GM12864 (cell line): ENCODE measurements at regions not wholly inside any gene's neighbourhood (a gene's known extent, or its start where the extent isn't known, plus 50 kb on each side); places are given as distances from the start of the nearest gene placed in this dataset.

ENCODE experiments used
- DNase-seq: peaks from one replicate; pipeline ENCODE4 v3.0.0-alpha.2; 2011; ENCODE audit warnings: low read depth
- H3K4me3 ChIP-seq: 2 replicates; pipeline ENCODE4 v1.5.1; 2011; ENCODE audit warnings: mild to moderate bottlenecking, low read depth, low read length, control low read depth
- CTCF ChIP-seq: IDR thresholded peaks from 2 replicates; pipeline ENCODE4 v1.5.1; 2011; ENCODE audit warnings: low read depth, mild to moderate bottlenecking, moderate library complexity, low read length, control low read depth, inconsistent platforms; ENCODE audit errors: missing control alignments

DNA sequence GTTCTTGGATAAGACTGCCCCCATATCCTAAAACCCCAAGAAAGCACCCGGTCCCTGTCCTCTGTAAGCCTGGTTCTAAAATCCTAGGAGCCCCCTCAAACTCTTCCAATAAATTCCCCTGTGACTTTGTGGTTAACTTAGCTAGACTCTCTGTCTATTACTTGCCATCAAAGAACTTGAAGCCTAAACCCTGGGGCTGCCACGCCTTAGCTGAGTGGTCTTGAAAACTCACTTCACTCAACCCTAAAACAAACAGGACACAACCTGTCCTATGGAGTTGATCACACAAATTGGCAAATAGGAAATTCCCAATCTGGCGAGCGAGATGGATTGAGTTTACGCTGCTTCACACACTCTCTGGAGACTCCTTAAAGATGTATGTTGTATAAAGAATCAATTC, 191.4 kb upstream of the SVIL start:
- DNase-seq, result no peak
- TF ChIP-seq CTCF, result no peak
- no peak overlapping the region for H3K4me3 ChIP-seq

DNA sequence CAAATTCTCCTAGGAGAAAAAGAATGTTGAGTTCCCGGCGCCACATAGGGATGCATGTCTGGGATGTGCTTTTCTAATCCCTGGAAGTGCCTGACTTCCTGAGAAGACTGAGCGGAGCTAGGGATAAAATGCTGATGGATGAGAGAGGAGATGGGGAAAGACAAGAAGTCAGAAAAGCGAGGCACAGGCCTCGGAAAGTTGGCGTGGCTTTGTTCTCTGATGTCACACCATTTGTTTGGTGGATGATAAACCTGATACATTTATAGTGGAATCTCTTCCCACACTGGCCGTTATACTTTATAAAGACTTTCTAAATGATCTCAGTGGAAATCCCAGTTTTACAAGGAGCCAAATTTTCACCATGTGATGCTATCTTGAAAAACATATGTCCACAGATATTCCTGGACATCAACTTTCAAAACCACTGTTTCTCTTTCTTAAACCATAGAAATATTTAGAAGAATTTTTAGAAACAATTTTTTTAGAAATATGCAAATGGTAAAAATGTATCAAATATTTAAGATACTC, 188.8 kb upstream of the SVIL start:
- H3K4me3 ChIP-seq, result no peak overlapping the region
- TF ChIP-seq CTCF, result no peak
- no peak for DNase-seq

- no peak for TF ChIP-seq CTCF
- no peak for DNase-seq
- no peak overlapping the region for H3K4me3 ChIP-seq
Observed at GRCh38 chr10:29820890-29821461, 186.2 kb upstream of the SVIL start.

DNA sequence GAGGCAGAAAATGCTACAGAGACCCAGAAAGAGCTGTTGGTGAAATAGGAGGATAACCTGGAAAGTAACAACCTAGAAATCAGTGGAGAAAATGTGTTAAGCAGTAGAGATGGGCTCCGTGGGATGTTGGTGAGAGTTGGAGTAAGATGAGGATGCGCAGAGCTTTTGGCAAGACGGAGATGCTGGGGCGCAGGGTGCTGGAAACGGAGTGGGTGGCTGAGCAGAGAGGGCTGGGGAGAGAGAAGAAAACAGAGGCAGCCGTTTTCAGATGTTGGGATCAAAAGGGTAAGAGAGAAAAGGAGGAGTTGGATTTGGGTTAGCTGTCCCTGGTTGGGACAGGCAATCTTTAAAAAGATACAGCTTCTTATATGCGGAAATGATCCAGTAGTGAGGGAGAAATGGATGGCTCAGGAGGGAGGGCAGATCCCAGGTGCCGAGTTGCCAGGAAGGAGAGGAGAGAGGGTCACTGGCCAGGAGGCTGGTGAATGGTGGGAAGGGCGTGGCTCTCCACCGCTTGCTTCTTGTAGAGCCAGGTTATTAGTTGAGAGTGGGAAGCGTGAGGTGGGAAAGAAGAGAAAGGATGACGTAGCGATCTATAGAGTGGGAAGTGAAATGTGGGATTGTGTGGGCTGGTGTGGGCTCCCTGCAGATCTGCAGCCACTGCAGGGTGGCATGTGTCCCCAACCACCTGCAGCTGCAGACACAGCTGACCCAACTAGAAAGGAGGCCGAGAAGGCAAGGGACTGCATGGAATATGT, 182.2 kb upstream of the SVIL start:
- no peak overlapping the region for H3K4me3 ChIP-seq
- no peak for DNase-seq
- TF ChIP-seq CTCF, result no peak

GRCh38 chr10:29815572-29815971, 180.8 kb upstream of the SVIL start:
- no peak for TF ChIP-seq CTCF
- DNase-seq, result no peak
- H3K4me3 ChIP-seq, result no peak overlapping the region

DNA sequence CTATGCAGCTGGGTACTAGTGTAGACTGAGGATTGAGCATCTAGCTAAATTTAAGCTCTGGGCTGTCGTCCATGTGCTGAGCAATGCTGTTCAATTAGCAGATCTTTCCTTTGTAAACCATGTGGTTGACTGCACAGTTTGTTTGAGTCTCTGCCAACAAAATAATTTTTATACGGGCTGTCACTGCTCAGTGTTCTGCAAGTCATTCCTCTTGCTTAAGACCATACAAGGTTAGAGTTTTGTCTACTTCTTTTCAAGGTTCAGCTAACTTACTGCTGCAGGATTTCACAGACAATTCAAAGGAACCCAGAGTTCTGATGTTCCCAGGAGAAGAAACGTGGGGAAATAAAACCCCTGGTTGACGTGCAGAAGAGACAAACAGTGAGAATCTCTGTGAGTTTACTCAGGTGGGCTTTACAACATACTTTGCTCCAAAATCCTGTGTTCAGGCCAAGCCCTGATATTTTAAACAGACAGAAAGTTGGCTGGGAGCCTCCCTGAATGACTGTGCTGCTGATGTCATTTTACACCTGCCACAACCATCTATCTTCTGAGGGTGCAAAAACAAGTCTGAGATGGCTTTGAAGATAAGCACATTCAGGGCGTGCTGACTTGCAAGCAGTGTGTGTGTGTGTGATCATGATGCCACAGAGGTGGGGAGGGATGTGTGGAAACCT, 177.1 kb upstream of the SVIL start:
- DNase-seq, result no peak
- TF ChIP-seq CTCF, result no peak
- no peak overlapping the region for H3K4me3 ChIP-seq
